IMR-90 (cell line): ENCODE measurements at regions not wholly inside any gene's neighbourhood (a gene's known extent, or its start where the extent isn't known, plus 50 kb on each side); places are given as distances from the start of the nearest gene placed in this dataset.

Source experiments
- ATAC-seq: fragments of 200-7000 bp; cut with Tn5 transposase; 2 replicates; pipeline ENCODE4 v1.9.1; 2020; ENCODE audit warnings: low read depth, mild to moderate bottlenecking, moderate library complexity
- BruUV-seq: library from RNA; stranded (reverse); fragments of 400-500 nt; replicated peaks from 2 replicates; lab custom pipeline; 2021; lab: Mats Ljungman, UMichigan
- CTCF ChIA-PET: fragments of 300-600 bp; formaldehyde crosslinking; extraction: SDS; loops from one replicate; lab custom pipeline; 2021; ENCODE audit warnings: antibody characterized with exemption; lab: Yijun Ruan, JAX
- POLR2A ChIA-PET: fragments of 300-600 bp; sonication (Branson Sonifier 250); formaldehyde crosslinking; loops from one replicate; lab custom pipeline; 2022; ENCODE audit warnings: antibody characterized with exemption; ENCODE audit not compliant: unreplicated experiment; lab: Charles Lee
- DNase-seq: peaks from one replicate; pipeline ENCODE4 v3.0.0; 2013
- H2AFZ ChIP-seq: replicated peaks from 2 replicates; pipeline ENCODE3; 2013; ENCODE audit warnings: low read length, mild to moderate bottlenecking; ENCODE audit not compliant: poor library complexity
- H2AK5ac ChIP-seq: 2 replicates; pipeline ENCODE4 v1.6.1; 2013; ENCODE audit warnings: low read depth, low read length, inconsistent platforms
- H2AK9ac ChIP-seq: replicated peaks from 2 replicates; pipeline ENCODE3; 2013; ENCODE audit warnings: mild to moderate bottlenecking, low read depth, low read length, moderate library complexity; ENCODE audit not compliant: poor library complexity
- H2BK120ac ChIP-seq: 2 replicates; pipeline ENCODE4 v1.6.1; 2013; ENCODE audit warnings: low read depth, low read length, inconsistent platforms
- H2BK15ac ChIP-seq: 3 replicates; pipeline ENCODE4 v1.6.1; 2013; ENCODE audit warnings: low read depth, low read length, inconsistent platforms
- H2BK20ac ChIP-seq: 2 replicates; pipeline ENCODE4 v1.6.1; 2013; ENCODE audit warnings: low read depth, mild to moderate bottlenecking, inconsistent platforms, low read length, moderate library complexity
- H2BK5ac ChIP-seq: 2 replicates; pipeline ENCODE4 v1.6.1; 2013; ENCODE audit warnings: mild to moderate bottlenecking, low read depth, low read length, inconsistent platforms; ENCODE audit not compliant: poor library complexity, severe bottlenecking
- H3K14ac ChIP-seq: replicated peaks from 2 replicates; pipeline ENCODE4 v1.6.1; 2013; ENCODE audit warnings: low read depth, low read length, inconsistent platforms
- H3K18ac ChIP-seq: 2 replicates; pipeline ENCODE4 v1.6.1; 2013; ENCODE audit warnings: low read depth, low read length, control low read depth
- H3K23ac ChIP-seq: 2 replicates; pipeline ENCODE4 v1.6.1; 2013; ENCODE audit warnings: low read depth, low read length, inconsistent platforms
- H3K27ac ChIP-seq: 2 replicates; pipeline ENCODE4 v1.5.1; 2013; ENCODE audit warnings: mild to moderate bottlenecking, control low read depth, low read length; ENCODE audit not compliant: insufficient read depth
- H3K27me3 ChIP-seq: 2 replicates; pipeline ENCODE4 v1.6.1; 2013; ENCODE audit warnings: low read length; ENCODE audit not compliant: control insufficient read depth, insufficient read depth
- H3K36me3 ChIP-seq: 2 replicates; pipeline ENCODE4 v1.6.1; 2013; ENCODE audit warnings: low read length, mixed read lengths; ENCODE audit not compliant: control insufficient read depth, insufficient read depth
- H3K4ac ChIP-seq: 2 replicates; pipeline ENCODE4 v1.6.1; 2013; ENCODE audit warnings: low read depth, low read length, inconsistent platforms
- H3K4me1 ChIP-seq: 2 replicates; pipeline ENCODE4 v1.6.1; 2013; ENCODE audit warnings: low read length, mixed read lengths; ENCODE audit not compliant: control insufficient read depth, insufficient read depth
- H3K4me2 ChIP-seq: 2 replicates; pipeline ENCODE4 v1.6.1; 2013; ENCODE audit warnings: low read depth, mild to moderate bottlenecking, control low read depth, low read length, moderate library complexity
- H3K4me3 ChIP-seq: 2 replicates; pipeline ENCODE4 v1.5.1; 2013; ENCODE audit warnings: low read depth, mild to moderate bottlenecking, control low read depth, low read length, moderate library complexity; ENCODE audit not compliant: insufficient read depth
- H3K56ac ChIP-seq: 2 replicates; pipeline ENCODE4 v1.6.1; 2013; ENCODE audit warnings: low read length, inconsistent platforms; ENCODE audit not compliant: insufficient read depth; ENCODE audit errors: extremely low read depth
- H3K79me1 ChIP-seq, 2 experiments: 2 replicates each; pipeline ENCODE4 v1.6.1; 2013; ENCODE audit warnings: low read length in 2 of 2, inconsistent platforms in 1 of 2, low read depth in 1 of 2
- H3K9ac ChIP-seq: 2 replicates; pipeline ENCODE4 v1.6.1; 2013; ENCODE audit warnings: low read depth, low read length, control low read depth
- H3K9me1 ChIP-seq: 2 replicates; pipeline ENCODE4 v1.6.1; 2013; ENCODE audit warnings: low read length, inconsistent platforms; ENCODE audit not compliant: insufficient read depth
- H3K9me3 ChIP-seq: 2 replicates; pipeline ENCODE4 v1.6.1; 2013; ENCODE audit warnings: low read length; ENCODE audit not compliant: control insufficient read depth, insufficient read depth
- H4K20me1 ChIP-seq: 2 replicates; pipeline ENCODE4 v1.6.1; 2013; ENCODE audit warnings: low read length, inconsistent platforms; ENCODE audit not compliant: insufficient read depth
- H4K5ac ChIP-seq: 2 replicates; pipeline ENCODE4 v1.6.1; 2013; ENCODE audit warnings: mild to moderate bottlenecking, low read depth, low read length, control low read depth
- H4K8ac ChIP-seq, 2 experiments: 2 replicates each; pipeline ENCODE4 v1.6.1; 2013; ENCODE audit warnings: low read depth in 2 of 2, low read length in 2 of 2, control low read depth in 1 of 2, inconsistent platforms in 1 of 2
- H4K91ac ChIP-seq: 2 replicates; pipeline ENCODE4 v1.6.1; 2013; ENCODE audit warnings: low read depth, low read length, inconsistent platforms; ENCODE audit not compliant: insufficient read depth
- BHLHE40 ChIP-seq: fragments of 150-350 bp; IDR thresholded peaks from 2 replicates; pipeline ENCODE4 v1.6.1; 2016; ENCODE audit warnings: mild to moderate bottlenecking, low read depth, low read length
- CEBPB ChIP-seq: IDR thresholded peaks from 2 replicates; pipeline ENCODE4 v1.6.1; 2012; ENCODE audit warnings: low read depth, low read length, improper control_type of control experiment
- CHD1 ChIP-seq: IDR thresholded peaks from 2 replicates; pipeline ENCODE4 v1.6.1; 2012; ENCODE audit warnings: low read depth, low read length, improper control_type of control experiment
- CTCF ChIP-seq: conservative IDR thresholded peaks from 2 replicates; pipeline ENCODE4 v1.5.1; 2012; ENCODE audit warnings: mild to moderate bottlenecking, low read depth, low read length, improper control_type of control experiment
- FOS ChIP-seq: fragments of 150-350 bp; IDR thresholded peaks from 2 replicates; pipeline ENCODE4 v1.6.1; 2016; ENCODE audit warnings: low read depth, low read length
- MAFK ChIP-seq: IDR thresholded peaks from 2 replicates; pipeline ENCODE4 v1.6.1; 2012; ENCODE audit warnings: low read depth, low read length, improper control_type of control experiment
- MAZ ChIP-seq: IDR thresholded peaks from 2 replicates; pipeline ENCODE4 v1.6.1; 2012; ENCODE audit warnings: low read depth, mild to moderate bottlenecking, low read length, improper control_type of control experiment, moderate library complexity, borderline replicate concordance
- MXI1 ChIP-seq: IDR thresholded peaks from 2 replicates; pipeline ENCODE4 v1.6.1; 2012; ENCODE audit warnings: low read depth, mild to moderate bottlenecking, low read length, moderate library complexity, borderline replicate concordance
- NFE2L2 ChIP-seq: fragments of 150-350 bp; IDR thresholded peaks from 2 replicates; pipeline ENCODE4 v1.6.1; 2016; ENCODE audit warnings: low read depth, mild to moderate bottlenecking, low read length
- POLR2A ChIP-seq: IDR thresholded peaks from 2 replicates; pipeline ENCODE4 v1.6.1; 2012; ENCODE audit warnings: mild to moderate bottlenecking, low read depth, low read length
- RAD21 ChIP-seq: IDR thresholded peaks from 2 replicates; pipeline ENCODE4 v1.6.1; 2012; ENCODE audit warnings: low read length, improper control_type of control experiment
- RCOR1 ChIP-seq: IDR thresholded peaks from 2 replicates; pipeline ENCODE4 v1.6.1; 2012; ENCODE audit warnings: mild to moderate bottlenecking, low read length, improper control_type of control experiment; ENCODE audit not compliant: insufficient replicate concordance
- RFX5 ChIP-seq: IDR thresholded peaks from 2 replicates; pipeline ENCODE4 v1.8.0; 2012; ENCODE audit warnings: low read depth, mild to moderate bottlenecking, low read length, moderate library complexity
- SMC3 ChIP-seq: fragments of 150-350 bp; IDR thresholded peaks from 2 replicates; pipeline ENCODE4 v1.6.1; 2016; ENCODE audit warnings: low read depth, mild to moderate bottlenecking, antibody characterized with exemption, low read length, moderate library complexity
- whole genome bisulfite sequencing, 2 experiments: methylation state at CpG; one replicate each; pipeline versions ENCODE4 v1.1.5 to v1.1.7; 2013; ENCODE audit warnings: missing lambda C conversion rate in 2 of 2; ENCODE audit not compliant: insufficient read length in 1 of 2; ENCODE audit errors: extremely low coverage in 2 of 2; 5-methylcytosine and 5-hydroxymethylcytosine counted together
- dilution Hi-C: fragments of 300-500 bp; cut with HindIII; formaldehyde crosslinking; loops from one replicate; pipeline ENCODE4 v1.14.3; 2018; ENCODE audit warnings: low sequenced_read_pairs; ENCODE audit not compliant: unreplicated experiment
- in situ Hi-C: fragments of 300-500 bp; cut with MboI; formaldehyde crosslinking; loops from 3 replicates; pipeline ENCODE4 v1.14.3; 2019; ENCODE audit warnings: low sequenced_read_pairs, inconsistent platforms, mixed read lengths
- intact Hi-C: fragments of 100-400 bp; cut with micrococcal nuclease; formaldehyde crosslinking; loops from 2 replicates; pipeline ENCODE4 v1.10.0; 2022
- TF ChIP-seq, protein P1 (sequence below): fragments of 150-350 bp; IDR thresholded peaks from 2 replicates; pipeline ENCODE4 v1.6.1; 2016; ENCODE audit warnings: low read depth, mild to moderate bottlenecking, low read length, moderate library complexity, borderline replicate concordance
- TF ChIP-seq, protein P2 (sequence below): fragments of 150-350 bp; IDR thresholded peaks from 2 replicates; pipeline ENCODE4 v1.6.1; 2017; ENCODE audit warnings: mild to moderate bottlenecking, antibody characterized with exemption, low read length, low read depth

DNA sequence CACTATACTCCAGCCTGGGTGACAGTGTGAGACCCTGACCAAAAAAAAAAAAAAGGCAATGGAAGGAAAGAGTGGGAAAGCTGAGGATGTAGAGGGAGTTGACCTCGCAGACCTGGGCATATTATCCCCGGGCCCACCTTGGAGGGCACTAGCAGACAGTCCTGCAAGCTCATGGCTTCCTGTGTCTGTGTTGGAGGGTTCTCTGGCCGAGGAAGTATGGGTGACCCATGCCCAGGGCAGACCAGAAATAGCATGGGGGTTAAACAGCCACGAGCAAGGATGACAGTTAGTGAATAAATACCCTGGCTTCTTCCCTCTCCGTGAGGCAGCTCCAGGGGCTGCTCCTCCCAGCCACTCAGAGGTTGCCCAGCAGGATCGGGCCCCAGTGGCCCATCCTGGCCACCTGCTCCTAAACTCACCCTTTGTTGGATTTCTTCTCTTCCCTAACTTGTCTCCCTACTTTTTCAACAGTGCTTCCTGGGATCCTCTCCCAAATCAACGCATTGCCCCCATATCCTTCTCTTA is 485.8 kb downstream of the ZNF536 start:
- Histone ChIP-seq H3K56ac (no peak overlapping the region), H2BK20ac (no peak overlapping the region), H3K4me2 (no peak overlapping the region), H4K20me1 (no peaks in the 10 kb centered on the region), H3K18ac (no peak overlapping the region), H3K14ac (no peak overlapping the region), H3K79me1 (no peaks in the 10 kb centered on the region), H3K27me3 (no peaks in the 10 kb centered on the region), H4K8ac (no peak overlapping the region), H3K9ac (no peak overlapping the region), H2BK120ac (no peak overlapping the region), H2BK15ac (no peak overlapping the region), H3K9me3 (no peaks in the 10 kb centered on the region), H4K5ac (no peak overlapping the region), H2AK9ac (no peak overlapping the region), H3K4me1 (no peaks in the 10 kb centered on the region), H2AK5ac (no peak overlapping the region), H3K36me3 (no peaks in the 10 kb centered on the region), H3K23ac (no peak overlapping the region), H4K91ac (no peak overlapping the region), H3K4ac (no peak overlapping the region), H3K27ac (no peak overlapping the region), H2BK5ac (no peak overlapping the region), H2AFZ (no peak overlapping the region), H3K9me1 (no peaks in the 10 kb centered on the region), H3K4me3 (no peak overlapping the region)
- CTCF ChIA-PET = interaction anchor here (0.7 kb wide), 1 partner anchor 729 kb away, joined by 5 read pairs; no protein-coding TSS in a partner anchor
- dilution Hi-C loops = no loop called here
- BruUV-seq = no TSS peak
- 40% methylated on average over 1 of the region's 7 CpGs; no CpG with 5 or more reads in 1 of the 2 experiments for WGBS, 2 experiments
- no peak for ATAC-seq
- intact Hi-C loops = no loop called here
- in situ Hi-C loops = no loop called here
- DNase-seq = no peak
- POLR2A ChIA-PET = no interaction called here
- TF ChIP-seq SMC3 (no peak), CEBPB (no peak), MAZ (no peak), MAFK (no peak), BHLHE40 (no peak), RCOR1 (no peak), NFE2L2 (no peak), CTCF (no peak), RAD21 (no peak), RFX5 (no peak), FOS (no peak), MXI1 (no peak), POLR2A (no peak), CHD1 (no peak)
- TF ChIP-seq, protein P1, sequence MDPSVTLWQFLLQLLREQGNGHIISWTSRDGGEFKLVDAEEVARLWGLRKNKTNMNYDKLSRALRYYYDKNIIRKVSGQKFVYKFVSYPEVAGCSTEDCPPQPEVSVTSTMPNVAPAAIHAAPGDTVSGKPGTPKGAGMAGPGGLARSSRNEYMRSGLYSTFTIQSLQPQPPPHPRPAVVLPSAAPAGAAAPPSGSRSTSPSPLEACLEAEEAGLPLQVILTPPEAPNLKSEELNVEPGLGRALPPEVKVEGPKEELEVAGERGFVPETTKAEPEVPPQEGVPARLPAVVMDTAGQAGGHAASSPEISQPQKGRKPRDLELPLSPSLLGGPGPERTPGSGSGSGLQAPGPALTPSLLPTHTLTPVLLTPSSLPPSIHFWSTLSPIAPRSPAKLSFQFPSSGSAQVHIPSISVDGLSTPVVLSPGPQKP = no peak
- TF ChIP-seq, protein P2, sequence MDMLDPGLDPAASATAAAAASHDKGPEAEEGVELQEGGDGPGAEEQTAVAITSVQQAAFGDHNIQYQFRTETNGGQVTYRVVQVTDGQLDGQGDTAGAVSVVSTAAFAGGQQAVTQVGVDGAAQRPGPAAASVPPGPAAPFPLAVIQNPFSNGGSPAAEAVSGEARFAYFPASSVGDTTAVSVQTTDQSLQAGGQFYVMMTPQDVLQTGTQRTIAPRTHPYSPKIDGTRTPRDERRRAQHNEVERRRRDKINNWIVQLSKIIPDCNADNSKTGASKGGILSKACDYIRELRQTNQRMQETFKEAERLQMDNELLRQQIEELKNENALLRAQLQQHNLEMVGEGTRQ = no peak
